ENCODE measurements at regions not wholly inside any gene's neighbourhood (a gene's known extent, or its start where the extent isn't known, plus 50 kb on each side); places are given as distances from the start of the nearest gene placed in this dataset.

DNA sequence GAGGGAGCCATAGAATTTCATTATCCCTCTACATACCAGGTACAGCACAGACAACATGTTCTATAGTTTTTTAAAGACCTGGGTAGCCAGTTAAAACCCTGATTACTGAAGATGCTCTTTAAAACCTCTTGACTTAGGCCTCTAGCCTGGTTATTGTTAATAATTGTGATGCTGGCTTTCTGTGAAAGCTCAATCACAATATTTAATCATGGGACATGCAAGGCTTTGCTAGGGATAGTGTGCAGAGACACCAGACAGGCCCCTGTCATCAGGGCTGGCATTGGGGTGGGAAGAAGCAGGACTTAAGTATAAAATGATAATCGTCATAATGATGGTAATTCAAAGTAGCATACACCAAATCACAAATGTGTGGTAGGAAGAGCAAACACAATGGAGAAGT lies 274.4 kb downstream of the PTBP2 start:
- no peaks in the 10 kb centered on the region for H3K9me3 Mint-ChIP-seq
- no peaks in the 10 kb centered on the region for H3K36me3 Mint-ChIP-seq (ENCODE audit: low read depth)
- no peak for DNase-seq
- ATAC-seq = no peak
- no peaks in the 10 kb centered on the region for H3K4me1 Mint-ChIP-seq
- H3K4me3 Mint-ChIP-seq = no peak overlapping the region
- peaks cover 10% of the 10 kb centered on the region for H3K27me3 Mint-ChIP-seq
- H3K27ac Mint-ChIP-seq = no peak overlapping the region

DNA sequence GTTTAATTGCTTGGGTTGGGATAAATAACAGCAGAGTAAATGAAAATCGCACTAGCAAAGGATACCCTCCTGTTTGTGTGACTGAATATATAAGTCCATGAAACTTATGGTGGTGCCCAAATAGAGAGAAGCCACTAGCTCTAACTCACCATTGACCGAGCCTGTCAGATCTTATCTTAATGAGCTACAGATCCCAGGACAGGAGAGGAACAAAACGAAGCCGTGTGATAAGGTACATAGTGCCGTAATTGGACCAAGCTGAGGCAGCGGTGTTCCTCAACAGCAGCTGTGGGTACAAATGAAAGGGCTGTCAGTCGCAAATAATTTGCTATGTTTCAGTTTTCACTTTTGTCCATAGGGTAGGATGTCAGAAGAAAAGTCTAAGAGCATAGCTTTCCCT lies 276.1 kb downstream of the PTBP2 start:
- no peaks in the 10 kb centered on the region for H3K9me3 Mint-ChIP-seq
- H3K4me1 Mint-ChIP-seq = no peaks in the 10 kb centered on the region
- ATAC-seq = no peak
- no peak overlapping the region for H3K27ac Mint-ChIP-seq
- peaks cover 10% of the 10 kb centered on the region for H3K27me3 Mint-ChIP-seq
- no peak overlapping the region for H3K4me3 Mint-ChIP-seq
- DNase-seq = no peak
- H3K36me3 Mint-ChIP-seq (ENCODE audit: low read depth) = no peaks in the 10 kb centered on the region

DNA sequence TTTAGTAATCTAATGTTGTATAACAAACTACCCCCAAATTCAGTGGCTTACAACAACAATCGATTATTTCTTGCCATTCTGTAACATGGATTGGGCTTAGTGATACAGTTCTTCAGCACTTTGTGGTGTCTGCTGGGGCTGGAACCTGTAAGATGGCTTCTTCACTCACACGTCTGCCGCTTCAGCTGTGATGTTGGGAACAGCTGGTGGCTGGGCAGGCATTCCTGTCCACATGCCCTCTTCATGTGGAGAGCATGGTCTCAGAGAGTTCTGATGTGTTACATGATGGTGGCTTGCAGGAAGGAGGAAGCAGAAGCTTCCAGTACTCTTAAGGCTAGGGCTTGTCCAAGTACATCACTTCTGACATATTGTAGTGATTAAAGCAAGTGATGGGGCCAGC lies 276.9 kb downstream of the PTBP2 start:
- H3K4me1 Mint-ChIP-seq = no peaks in the 10 kb centered on the region
- no peak overlapping the region for H3K4me3 Mint-ChIP-seq
- DNase-seq (no peak), ATAC-seq (no peak)
- H3K36me3 Mint-ChIP-seq (ENCODE audit: low read depth) = no peaks in the 10 kb centered on the region
- peaks cover 11% of the 10 kb centered on the region for H3K27me3 Mint-ChIP-seq
- no peak overlapping the region for H3K27ac Mint-ChIP-seq
- H3K9me3 Mint-ChIP-seq = no peaks in the 10 kb centered on the region

DNA sequence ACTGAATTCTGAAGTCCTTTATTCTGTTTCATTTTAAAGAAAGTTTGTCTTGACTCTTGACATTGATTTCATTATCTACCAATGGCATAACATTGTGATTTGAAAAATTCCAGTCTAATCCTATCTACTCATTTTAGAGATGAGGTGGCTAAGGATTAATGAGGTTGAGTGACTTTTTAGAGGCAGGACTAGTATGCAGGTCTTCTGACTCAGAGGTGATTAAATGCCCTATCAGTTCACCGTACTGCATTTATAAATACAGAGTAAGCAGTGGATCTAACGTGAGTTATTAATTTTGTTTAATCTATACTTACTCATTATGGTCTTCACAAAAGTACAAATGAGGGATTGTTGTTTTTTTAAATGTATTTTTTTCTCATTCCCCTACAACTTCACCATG lies 277.6 kb downstream of the PTBP2 start:
- no peaks in the 10 kb centered on the region for H3K4me1 Mint-ChIP-seq
- no peaks in the 10 kb centered on the region for H3K36me3 Mint-ChIP-seq (ENCODE audit: low read depth)
- no peak overlapping the region for H3K27ac Mint-ChIP-seq
- peaks cover 11% of the 10 kb centered on the region for H3K27me3 Mint-ChIP-seq
- no peak overlapping the region for H3K4me3 Mint-ChIP-seq
- ATAC-seq (no peak), DNase-seq (no peak)
- H3K9me3 Mint-ChIP-seq = no peaks in the 10 kb centered on the region

DNA sequence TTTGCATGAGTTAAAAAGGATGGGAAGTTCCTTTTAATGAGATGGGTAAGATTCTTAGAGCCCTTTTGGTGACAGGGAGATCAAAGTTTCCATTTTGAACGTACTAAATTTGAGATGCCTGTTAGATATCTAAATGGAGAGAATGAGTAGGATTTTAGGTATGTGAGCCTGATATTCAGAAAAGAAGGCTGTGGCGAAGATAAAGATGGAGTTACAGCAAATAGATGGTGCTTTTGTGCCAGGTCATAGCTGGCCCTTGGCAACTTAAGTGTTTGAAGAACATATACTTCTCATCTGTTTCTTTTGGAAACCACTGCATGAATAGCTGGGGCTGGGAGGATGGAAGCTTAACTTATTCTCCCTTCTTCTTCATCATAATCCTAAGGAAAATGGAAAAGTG lies 282.5 kb downstream of the PTBP2 start:
- Mint-ChIP-seq H3K9me3 (no peaks in the 10 kb centered on the region), H3K27me3 (peaks cover 4% of the 10 kb centered on the region), H3K4me3 (no peak overlapping the region), H3K4me1 (no peaks in the 10 kb centered on the region), H3K36me3 (ENCODE audit: low read depth) (no peaks in the 10 kb centered on the region), H3K27ac (no peak overlapping the region)
- DNase-seq (no peak), ATAC-seq (no peak)

DNA sequence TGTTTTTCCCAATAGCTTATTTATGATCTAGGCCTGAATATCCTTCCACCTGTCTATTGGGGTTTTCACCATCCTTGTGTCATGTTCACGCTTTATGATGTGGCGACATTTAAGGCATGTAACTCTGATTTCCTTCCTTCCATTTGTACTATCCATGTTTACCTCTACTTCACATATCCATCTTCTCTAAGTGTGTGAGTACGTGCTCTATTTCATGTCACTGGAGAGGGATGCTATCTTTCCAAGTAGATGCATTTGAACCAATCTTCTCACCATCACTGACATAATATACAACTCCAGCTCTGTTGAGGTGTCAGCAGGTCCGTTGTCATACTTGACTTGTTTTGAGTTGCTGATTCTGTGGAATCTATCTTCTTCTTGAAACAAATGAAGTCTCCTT lies 283.2 kb downstream of the PTBP2 start:
- Mint-ChIP-seq H3K27me3 (peaks cover 4% of the 10 kb centered on the region), H3K27ac (no peak overlapping the region), H3K36me3 (ENCODE audit: low read depth) (no peaks in the 10 kb centered on the region), H3K9me3 (no peaks in the 10 kb centered on the region), H3K4me3 (no peak overlapping the region), H3K4me1 (no peaks in the 10 kb centered on the region)
- ATAC-seq (no peak), DNase-seq (no peak)

DNA sequence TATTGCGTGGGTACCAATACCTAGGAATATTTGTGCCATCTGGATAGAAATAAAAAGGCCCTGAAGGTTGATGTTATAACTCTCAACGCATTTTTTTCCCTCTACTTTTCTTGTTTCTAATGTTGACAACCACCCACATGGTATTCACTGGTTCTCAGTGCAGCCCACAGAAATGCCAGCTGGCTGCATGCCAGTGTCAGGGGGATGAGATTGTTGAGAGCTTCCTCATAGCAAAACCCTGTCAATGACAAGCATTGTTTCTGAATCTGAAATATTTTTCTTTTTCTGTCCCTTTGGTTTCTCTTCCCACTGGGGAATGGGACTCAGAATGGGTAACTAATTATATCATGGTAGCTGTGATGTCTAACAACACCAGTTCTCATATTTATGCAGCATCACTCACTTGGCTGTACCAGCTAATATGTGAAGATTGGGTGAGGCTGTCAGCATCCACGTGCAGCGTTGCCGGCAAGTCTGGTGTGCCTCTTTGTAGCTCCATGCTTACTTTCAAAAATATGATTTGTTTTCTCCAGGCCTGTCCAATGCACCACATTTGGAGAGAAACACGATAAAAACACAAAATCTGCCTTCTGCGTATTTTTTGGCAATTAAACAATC lies 284.6 kb downstream of the PTBP2 start:
- H3K4me3 Mint-ChIP-seq = no peak overlapping the region
- no peaks in the 10 kb centered on the region for H3K36me3 Mint-ChIP-seq (ENCODE audit: low read depth)
- no peak for ATAC-seq
- no peak for DNase-seq
- H3K4me1 Mint-ChIP-seq = no peaks in the 10 kb centered on the region
- peaks cover 3% of the 10 kb centered on the region for H3K27me3 Mint-ChIP-seq
- no peaks in the 10 kb centered on the region for H3K9me3 Mint-ChIP-seq
- no peak overlapping the region for H3K27ac Mint-ChIP-seq

DNA sequence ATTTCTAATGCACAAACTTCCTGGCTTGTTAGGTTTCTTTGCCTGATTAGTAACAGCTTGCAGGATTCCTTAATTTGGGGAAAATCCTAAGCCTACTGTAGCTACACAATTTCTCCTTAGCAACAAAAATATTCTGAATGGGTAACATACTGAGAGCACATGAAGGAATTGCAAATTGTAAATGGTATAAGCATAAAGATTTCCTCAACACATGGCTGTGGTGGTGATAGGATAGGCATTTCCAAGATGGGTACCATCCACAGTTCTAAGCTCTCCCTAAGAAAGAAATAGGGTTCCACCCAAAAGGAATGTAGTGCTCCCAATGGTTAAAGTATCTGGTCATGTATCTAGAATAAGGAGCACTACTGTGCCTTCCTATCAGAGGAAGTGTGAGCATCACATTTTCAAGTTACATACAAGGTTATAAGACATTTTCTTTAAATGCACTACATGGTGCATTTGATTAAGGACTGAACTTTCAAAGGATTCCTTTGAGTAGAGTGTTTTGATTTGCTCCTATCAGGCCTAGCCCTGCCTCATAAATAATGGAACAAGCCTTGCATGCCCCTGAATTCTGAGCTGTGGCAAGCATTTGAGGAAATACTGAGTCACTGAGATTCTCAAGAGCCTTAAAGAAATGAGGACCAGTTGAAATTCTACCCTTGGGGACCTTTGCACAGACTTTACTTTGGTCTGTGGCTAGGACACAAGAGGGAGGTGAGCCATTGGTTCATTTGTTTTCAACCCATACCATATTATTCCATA lies 286.4 kb downstream of the PTBP2 start:
- no peaks in the 10 kb centered on the region for H3K9me3 Mint-ChIP-seq
- H3K27me3 Mint-ChIP-seq = peaks cover 3% of the 10 kb centered on the region
- DNase-seq (no peak), ATAC-seq (no peak)
- no peaks in the 10 kb centered on the region for H3K4me1 Mint-ChIP-seq
- H3K36me3 Mint-ChIP-seq (ENCODE audit: low read depth) = no peaks in the 10 kb centered on the region
- H3K4me3 Mint-ChIP-seq = no peak overlapping the region
- H3K27ac Mint-ChIP-seq = no peak overlapping the region

DNA sequence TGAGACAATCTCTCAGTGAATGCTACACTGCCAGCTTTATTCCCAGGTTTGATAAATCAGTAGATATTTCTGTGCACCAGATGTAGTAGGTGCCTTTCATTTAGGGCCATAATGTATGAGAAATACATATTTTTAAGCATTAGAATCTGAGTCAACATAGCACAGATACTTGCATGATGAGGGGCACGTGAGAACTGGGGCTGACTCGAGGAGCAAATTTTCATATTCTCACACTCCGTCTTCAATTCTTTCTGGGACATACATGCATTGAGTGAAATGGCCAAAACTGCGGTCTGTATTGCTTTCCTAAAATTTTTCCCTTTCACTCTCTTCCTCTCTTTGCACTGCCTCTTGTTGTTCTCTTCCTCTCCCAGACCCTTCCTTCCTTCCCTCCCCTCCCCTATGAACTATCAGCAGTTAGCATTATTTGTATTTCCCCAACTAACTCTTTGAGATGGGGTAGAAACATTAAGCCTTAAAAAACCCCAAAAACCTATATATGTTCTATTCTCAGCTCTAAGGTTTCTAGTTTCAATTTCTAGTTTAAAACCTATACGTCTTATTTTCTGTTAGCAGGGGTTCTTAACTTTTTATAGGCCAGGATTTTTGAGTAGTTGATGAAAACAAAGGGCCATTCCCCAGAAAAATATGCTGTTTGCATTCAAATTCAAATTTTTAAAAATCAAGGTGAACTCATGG lies 289.1 kb downstream of the PTBP2 start:
- H3K4me1 Mint-ChIP-seq = no peaks in the 10 kb centered on the region
- ATAC-seq = no peak
- DNase-seq = no peak
- no peak overlapping the region for H3K27ac Mint-ChIP-seq
- H3K4me3 Mint-ChIP-seq = no peak overlapping the region
- H3K36me3 Mint-ChIP-seq (ENCODE audit: low read depth) = no peaks in the 10 kb centered on the region
- no peaks in the 10 kb centered on the region for H3K9me3 Mint-ChIP-seq
- no peaks in the 10 kb centered on the region for H3K27me3 Mint-ChIP-seq

DNA sequence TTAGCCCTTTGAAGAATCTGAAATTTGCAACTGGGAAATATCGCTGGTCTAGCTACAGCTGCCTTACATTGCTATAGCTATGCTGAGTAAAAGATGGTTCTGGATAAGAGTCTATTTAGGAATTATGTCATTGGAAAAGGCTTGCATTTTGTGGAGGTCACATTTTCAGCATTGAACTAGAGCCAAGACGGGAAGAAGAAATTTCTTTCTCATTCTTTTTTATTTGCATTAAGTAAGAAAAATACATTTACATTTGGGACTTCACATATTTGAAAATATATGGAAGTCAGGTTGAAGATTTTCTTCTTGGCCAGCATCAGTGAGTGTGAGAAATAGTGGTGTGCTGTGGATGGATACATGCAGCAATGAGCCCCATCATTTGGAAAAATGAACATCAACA lies 291.6 kb downstream of the PTBP2 start:
- ATAC-seq = no peak
- no peak overlapping the region for H3K4me3 Mint-ChIP-seq
- H3K4me1 Mint-ChIP-seq = no peaks in the 10 kb centered on the region
- no peaks in the 10 kb centered on the region for H3K9me3 Mint-ChIP-seq
- peaks cover 1% of the 10 kb centered on the region for H3K27me3 Mint-ChIP-seq
- no peaks in the 10 kb centered on the region for H3K36me3 Mint-ChIP-seq (ENCODE audit: low read depth)
- no peak for DNase-seq
- H3K27ac Mint-ChIP-seq = no peak overlapping the region

DNA sequence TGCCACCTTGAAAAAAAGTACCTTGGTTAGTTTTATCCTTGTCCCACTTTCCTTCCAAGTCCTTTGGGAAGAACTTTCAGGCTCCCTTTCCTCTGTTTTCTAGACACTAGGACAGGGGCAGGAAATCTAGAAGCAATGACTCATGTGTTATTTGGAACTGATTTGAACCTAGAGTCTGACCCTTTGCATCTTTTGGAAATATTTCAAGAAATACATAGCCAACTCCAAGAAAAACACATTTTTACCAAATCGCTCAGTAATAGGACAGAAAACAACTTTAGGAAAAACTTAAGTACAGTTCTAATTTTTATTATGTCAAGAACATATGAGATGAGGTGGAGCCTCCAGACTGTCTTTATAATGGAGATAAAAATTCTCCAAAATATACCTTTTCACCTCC lies 292.4 kb downstream of the PTBP2 start:
- DNase-seq = no peak
- H3K4me3 Mint-ChIP-seq = no peak overlapping the region
- no peaks in the 10 kb centered on the region for H3K9me3 Mint-ChIP-seq
- no peak for ATAC-seq
- H3K36me3 Mint-ChIP-seq (ENCODE audit: low read depth) = no peaks in the 10 kb centered on the region
- H3K4me1 Mint-ChIP-seq = no peaks in the 10 kb centered on the region
- H3K27me3 Mint-ChIP-seq = peaks cover 3% of the 10 kb centered on the region
- H3K27ac Mint-ChIP-seq = no peak overlapping the region

DNA sequence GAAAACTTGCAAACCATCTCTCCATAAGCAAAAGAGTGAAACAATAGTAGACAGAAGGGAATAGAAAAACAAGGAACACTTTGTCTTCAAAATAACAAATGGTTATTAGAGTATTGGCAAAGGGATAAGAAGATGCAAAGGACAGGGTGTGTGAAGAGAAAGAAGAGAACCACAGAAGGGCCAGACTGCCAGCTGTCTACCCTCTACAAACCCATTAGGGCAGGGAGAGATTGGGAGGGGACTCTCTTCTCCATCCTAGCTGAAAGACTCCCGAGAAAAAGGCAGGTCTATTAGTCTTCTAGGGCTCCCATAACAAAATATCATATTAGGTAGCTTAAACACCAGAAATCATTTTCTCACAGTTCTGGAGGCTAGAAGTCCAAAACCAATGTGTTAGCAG lies 292.8 kb downstream of the PTBP2 start:
- Mint-ChIP-seq H3K4me3 (no peak overlapping the region), H3K27me3 (peaks cover 5% of the 10 kb centered on the region), H3K27ac (no peak overlapping the region), H3K4me1 (no peaks in the 10 kb centered on the region), H3K36me3 (ENCODE audit: low read depth) (no peaks in the 10 kb centered on the region), H3K9me3 (no peaks in the 10 kb centered on the region)
- no peak for ATAC-seq
- no peak for DNase-seq

DNA sequence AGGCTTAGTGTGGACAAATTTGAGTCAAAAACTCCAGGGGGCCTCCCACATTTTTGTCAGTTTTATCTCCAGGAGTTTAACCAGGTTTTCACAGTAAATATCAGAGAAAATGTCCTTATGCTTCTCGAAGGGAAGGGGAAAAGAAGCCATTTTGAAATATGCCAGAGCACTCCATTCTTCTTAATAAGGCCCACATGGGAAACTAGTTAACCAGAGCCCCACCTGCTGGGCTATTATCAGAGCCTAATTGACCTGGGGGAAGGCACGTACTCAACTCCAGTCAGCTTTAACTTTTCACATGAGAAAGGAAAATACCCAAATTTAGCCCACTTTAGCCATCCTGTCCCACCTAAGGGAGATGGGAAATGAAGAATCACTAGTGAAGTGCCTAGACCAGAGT lies 296.3 kb downstream of the PTBP2 start:
- Mint-ChIP-seq H3K4me1 (no peaks in the 10 kb centered on the region), H3K36me3 (ENCODE audit: low read depth) (no peaks in the 10 kb centered on the region), H3K27me3 (peaks cover 7% of the 10 kb centered on the region), H3K9me3 (no peaks in the 10 kb centered on the region), H3K4me3 (no peak overlapping the region), H3K27ac (no peak overlapping the region)
- ATAC-seq (no peak), DNase-seq (no peak)

Data from activated naive CD8-positive, alpha-beta T cell treated with anti-CD3 and anti-CD28 coated beads, Interleukin-2, amount 50 U/mL, for 24 hours (primary cell).